Mesenteric fat pad (tissue), 1 donor: ENCODE measurements at regions not wholly inside any gene's neighbourhood (a gene's known extent, or its start where the extent isn't known, plus 50 kb on each side); places are given as distances from the start of the nearest gene placed in this dataset.

Experiments
- DNase-seq: peaks from one replicate; pipeline ENCODE4 v3.0.0-alpha.2; 2020; ENCODE audit warnings: low spot score
- donor health status: DM: yes; HTN: yes; CAD: no.

DNA sequence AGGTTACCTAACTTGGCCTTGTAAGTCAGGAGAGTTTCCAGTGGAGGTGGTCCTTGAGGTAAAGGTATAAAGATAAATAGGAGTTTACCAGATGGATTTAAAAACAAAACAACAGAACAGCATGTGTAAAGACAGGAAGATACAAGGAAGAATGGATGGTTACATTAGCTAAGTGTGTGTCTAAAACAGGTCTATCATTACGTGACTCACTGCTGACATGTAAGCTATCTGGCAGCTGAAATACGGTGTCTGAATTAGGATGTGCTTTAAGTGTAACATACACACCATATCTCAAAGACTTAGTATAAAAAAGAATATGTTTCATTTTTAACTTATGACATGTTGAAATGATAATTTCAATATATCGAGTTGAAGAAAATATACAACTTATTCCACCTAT, 405.1 kb upstream of the ADAMTSL1 start:
- no peak for DNase-seq

- no peak for DNase-seq
These were observed 402.3 kb upstream of the ADAMTSL1 start for GRCh38 chr9:18071651-18072060.

- no peak for DNase-seq
These were observed 401.0 kb upstream of the ADAMTSL1 start for GRCh38 chr9:18073002-18073401.

DNA sequence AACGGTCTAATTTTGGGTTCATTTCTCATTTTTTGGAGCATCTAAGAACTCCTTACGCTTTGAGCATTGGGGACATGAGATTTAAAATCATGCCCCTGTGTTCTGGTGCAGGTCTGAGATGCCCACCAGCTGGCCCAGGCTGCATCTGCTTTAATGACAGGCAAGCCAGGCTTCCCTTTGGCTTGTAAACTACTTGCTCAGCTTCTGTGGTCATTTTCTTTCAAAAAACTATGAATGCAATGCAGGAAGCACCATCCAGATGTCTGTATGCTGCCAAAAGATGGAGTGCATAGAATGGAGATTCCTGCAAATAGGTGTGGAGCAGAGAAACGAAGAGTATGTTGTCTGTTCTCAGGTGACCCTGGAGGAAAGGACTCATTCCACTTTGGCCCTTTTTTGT, 399.9 kb upstream of the ADAMTSL1 start:
- no peak for DNase-seq

DNA sequence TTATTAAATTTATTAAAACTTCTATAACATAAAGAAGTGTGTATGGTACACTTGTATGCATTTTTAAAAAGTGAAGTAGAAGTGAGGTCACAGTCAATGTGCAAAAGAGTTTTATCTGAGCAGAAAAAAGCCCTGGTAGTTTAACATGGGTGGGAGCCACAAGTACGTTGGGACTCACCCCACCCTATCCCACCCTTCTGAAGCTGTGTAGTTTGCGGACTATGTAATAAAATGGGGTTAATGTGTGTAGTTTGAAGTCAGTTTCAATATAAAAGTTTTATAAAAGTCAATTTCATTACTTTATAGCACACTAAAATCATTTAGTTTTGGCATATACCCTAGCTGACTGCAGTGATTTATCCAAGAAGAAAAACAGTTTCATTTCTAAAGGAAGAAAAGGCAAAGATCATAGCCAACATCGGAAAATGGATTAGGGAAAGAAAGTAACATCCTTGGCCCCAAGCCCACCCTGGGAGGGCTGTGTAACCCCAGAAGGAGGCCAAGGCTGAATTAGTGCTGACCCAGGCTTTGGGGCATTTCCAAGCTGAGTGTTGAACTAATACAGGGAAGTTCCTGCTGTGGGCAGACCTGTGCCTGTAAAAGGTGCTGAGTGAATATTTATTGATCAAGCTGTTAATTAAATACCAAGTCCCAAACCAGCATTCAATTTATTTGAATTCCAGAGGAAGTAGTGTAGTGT, 398.6 kb upstream of the ADAMTSL1 start:
- DNase-seq, result no peak

- no peak for DNase-seq
These were observed 395.8 kb upstream of the ADAMTSL1 start for GRCh38 chr9:18077941-18078678.

DNA sequence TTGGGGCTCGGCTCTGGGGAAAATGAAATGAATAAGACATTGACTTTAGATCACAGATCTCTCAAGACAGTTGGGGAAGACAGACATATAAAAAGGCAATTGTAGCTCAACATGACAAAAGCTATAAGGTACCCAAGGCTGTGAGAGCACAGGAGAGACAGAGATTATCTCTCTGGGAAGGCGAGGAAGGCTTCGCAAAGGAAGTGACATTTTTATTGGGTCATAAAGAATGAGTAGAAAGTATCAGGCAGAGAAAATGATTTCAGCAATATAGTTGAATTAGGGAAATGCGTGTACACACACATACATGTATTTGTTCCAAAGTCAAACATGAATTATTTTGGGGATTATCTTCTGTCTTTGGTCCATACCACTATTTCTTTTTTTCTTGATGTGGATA, 381.8 kb upstream of the ADAMTSL1 start:
- DNase-seq, result no peak

- no peak for DNase-seq
These were observed 367.9 kb upstream of the ADAMTSL1 start for GRCh38 chr9:18106006-18106560.

GRCh38 chr9:18109675-18110074, 364.3 kb upstream of the ADAMTSL1 start:
- DNase-seq, result no peak

GRCh38 chr9:18111146-18111545, 362.8 kb upstream of the ADAMTSL1 start:
- no peak for DNase-seq

GRCh38 chr9:18114559-18115475, 359.1 kb upstream of the ADAMTSL1 start:
- DNase-seq, result no peak

- no peak for DNase-seq
These were observed 355.7 kb upstream of the ADAMTSL1 start for GRCh38 chr9:18118268-18118667.

- no peak for DNase-seq
These were observed 351.8 kb upstream of the ADAMTSL1 start for GRCh38 chr9:18122171-18122570.

GRCh38 chr9:18124760-18125159, 349.2 kb upstream of the ADAMTSL1 start:
- DNase-seq, result no peak

GRCh38 chr9:18126831-18127498, 347.0 kb upstream of the ADAMTSL1 start:
- DNase-seq, result no peak

- DNase-seq, result no peak
These were observed 346.5 kb upstream of the ADAMTSL1 start for GRCh38 chr9:18127499-18127875.

DNA sequence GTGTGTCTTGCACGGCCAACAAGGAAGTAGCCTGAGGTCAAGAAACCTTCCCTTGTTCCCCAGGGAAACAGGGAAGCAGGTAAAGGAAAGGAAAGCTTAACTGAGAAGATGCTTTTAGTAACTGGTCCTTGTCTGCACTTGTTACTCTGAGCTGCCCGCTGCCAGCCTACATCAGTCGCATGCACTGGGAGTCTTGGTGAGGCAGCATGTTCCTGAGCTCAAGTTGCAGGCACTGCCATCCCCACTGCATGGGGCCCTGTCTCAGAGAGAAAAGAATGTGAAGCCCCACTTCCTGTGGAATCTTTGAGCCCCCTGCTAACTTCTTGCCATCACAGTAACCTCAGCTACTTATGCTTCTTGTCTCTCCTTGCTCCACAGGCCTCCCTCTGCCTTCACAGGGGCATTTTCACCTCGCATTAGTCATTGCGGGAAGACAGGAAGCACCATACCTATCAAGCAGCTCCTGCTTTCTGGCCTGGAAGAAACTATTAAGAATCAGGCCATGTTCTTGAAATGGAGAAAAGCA, 344.1 kb upstream of the ADAMTSL1 start:
- no peak for DNase-seq

- no peak for DNase-seq
These were observed 337.5 kb upstream of the ADAMTSL1 start for GRCh38 chr9:18136354-18136994.

DNA sequence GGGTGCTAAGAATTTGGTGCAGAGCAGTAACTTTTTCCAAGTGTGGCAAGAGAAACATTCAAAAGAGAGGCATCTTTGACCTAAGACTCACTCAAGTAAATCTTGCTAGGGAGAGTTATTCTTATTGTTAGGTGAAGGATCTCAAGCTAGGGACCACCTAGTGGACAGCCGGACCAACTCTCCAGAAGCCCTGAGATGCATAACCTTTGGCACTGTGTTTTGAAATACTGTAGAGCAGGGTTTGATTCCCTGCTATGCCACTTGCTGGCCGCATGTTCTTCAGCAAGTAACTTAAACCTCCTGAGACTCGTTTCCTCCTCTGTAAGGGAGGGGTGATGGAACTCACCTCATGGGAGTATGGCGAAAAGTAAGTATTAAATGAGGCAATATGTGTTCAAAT, 336.1 kb upstream of the ADAMTSL1 start:
- DNase-seq, result no peak

- no peak for DNase-seq
These were observed 335.3 kb upstream of the ADAMTSL1 start for GRCh38 chr9:18138656-18139055.
